ENCODE measurements at regions not wholly inside any gene's neighbourhood (a gene's known extent, or its start where the extent isn't known, plus 50 kb on each side); places are given as distances from the start of the nearest gene placed in this dataset.

DNA sequence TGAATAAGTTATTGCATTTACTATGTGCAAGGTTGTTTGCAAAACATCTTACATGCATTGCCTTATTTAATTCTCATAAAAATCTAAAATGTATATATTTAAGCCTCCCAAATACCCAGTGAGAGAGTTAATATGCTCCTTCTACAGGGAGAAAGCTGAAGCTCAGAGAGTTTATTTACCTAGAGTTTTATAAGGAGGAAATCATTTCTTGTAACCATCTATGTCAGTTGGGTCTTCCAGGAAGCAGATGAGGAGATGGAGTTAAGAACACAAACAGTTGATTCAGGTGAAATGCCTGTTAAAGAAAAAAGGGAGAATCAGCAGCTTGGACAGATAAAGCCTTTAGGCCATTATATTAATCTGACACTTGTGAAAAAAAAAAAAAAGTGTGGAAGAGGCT lies 62.6 kb upstream of the DHX40 start:
- TF ChIP-seq, protein P1, sequence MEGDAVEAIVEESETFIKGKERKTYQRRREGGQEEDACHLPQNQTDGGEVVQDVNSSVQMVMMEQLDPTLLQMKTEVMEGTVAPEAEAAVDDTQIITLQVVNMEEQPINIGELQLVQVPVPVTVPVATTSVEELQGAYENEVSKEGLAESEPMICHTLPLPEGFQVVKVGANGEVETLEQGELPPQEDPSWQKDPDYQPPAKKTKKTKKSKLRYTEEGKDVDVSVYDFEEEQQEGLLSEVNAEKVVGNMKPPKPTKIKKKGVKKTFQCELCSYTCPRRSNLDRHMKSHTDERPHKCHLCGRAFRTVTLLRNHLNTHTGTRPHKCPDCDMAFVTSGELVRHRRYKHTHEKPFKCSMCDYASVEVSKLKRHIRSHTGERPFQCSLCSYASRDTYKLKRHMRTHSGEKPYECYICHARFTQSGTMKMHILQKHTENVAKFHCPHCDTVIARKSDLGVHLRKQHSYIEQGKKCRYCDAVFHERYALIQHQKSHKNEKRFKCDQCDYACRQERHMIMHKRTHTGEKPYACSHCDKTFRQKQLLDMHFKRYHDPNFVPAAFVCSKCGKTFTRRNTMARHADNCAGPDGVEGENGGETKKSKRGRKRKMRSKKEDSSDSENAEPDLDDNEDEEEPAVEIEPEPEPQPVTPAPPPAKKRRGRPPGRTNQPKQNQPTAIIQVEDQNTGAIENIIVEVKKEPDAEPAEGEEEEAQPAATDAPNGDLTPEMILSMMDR (conservative IDR thresholded peaks at IDR 0.05 in 1 of 2, IDR thresholded peaks at IDR 0.05 in 1 of 2; ENCODE audit: extremely low read depth in 1 of 2, insufficient read depth in 1 of 2, low read depth in 1 of 2, low read length in 2 of 2), result no peak
- TF ChIP-seq EZH2 (IDR thresholded peaks at IDR 0.05; ENCODE audit: borderline replicate concordance, low read length), result no peak
